HG03139 (cell line): ENCODE measurements at regions not wholly inside any gene's neighbourhood (a gene's known extent, or its start where the extent isn't known, plus 50 kb on each side); places are given as distances from the start of the nearest gene placed in this dataset.
"Not testable (repeated sequence)": the region's sequence is repeated elsewhere in the genome, so short reads cannot be mapped to it uniquely, and the experiment has no call there.

Source experiments
- ATAC-seq: cut with Tn5 transposase; IDR thresholded peaks from one replicate; pipeline ENCODE4 v1.9.1; 2021; ENCODE audit not compliant: unreplicated experiment

- ATAC-seq = not testable (repeated sequence)
These were observed 4388.0 kb upstream of the TPTE start for GRCh38 chr21:6133373-6133772.

- ATAC-seq = not testable (repeated sequence)
These were observed 4387.3 kb upstream of the TPTE start for GRCh38 chr21:6133852-6134630.

- not testable (repeated sequence) for ATAC-seq
These were observed 4384.7 kb upstream of the TPTE start for GRCh38 chr21:6136732-6137131.

- ATAC-seq = not testable (repeated sequence)
These were observed 4382.9 kb upstream of the TPTE start for GRCh38 chr21:6138244-6139136.

- not testable (repeated sequence) for ATAC-seq
These were observed 4382.1 kb upstream of the TPTE start for GRCh38 chr21:6139331-6139730.

- ATAC-seq = not testable (repeated sequence)
These were observed 4381.5 kb upstream of the TPTE start for GRCh38 chr21:6139862-6140261.

GRCh38 chr21:6140467-6141137 lies 4380.8 kb upstream of the TPTE start:
- not testable (repeated sequence) for ATAC-seq

GRCh38 chr21:6141138-6141474 lies 4380.3 kb upstream of the TPTE start:
- not testable (repeated sequence) for ATAC-seq

- not testable (repeated sequence) for ATAC-seq
These were observed 4368.2 kb upstream of the TPTE start for GRCh38 chr21:6153154-6153553.

GRCh38 chr21:6154524-6155320 lies 4366.7 kb upstream of the TPTE start:
- ATAC-seq = not testable (repeated sequence)

- ATAC-seq = not testable (repeated sequence)
These were observed 4364.5 kb upstream of the TPTE start for GRCh38 chr21:6156712-6157389.

GRCh38 chr21:6157515-6157914 lies 4363.9 kb upstream of the TPTE start:
- ATAC-seq = not testable (repeated sequence)

GRCh38 chr21:6158171-6158570 lies 4363.2 kb upstream of the TPTE start:
- ATAC-seq = not testable (repeated sequence)
